NB4 (cell line): ENCODE measurements at regions not wholly inside any gene's neighbourhood (a gene's known extent, or its start where the extent isn't known, plus 50 kb on each side); places are given as distances from the start of the nearest gene placed in this dataset.

Experiments used
- DNase-seq: peaks from one replicate; pipeline ENCODE4 v3.0.0; 2010; ENCODE audit warnings: low read depth
- H3K4me3 ChIP-seq: one replicate; pipeline ENCODE4 v1.5.1; 2011; ENCODE audit warnings: mild to moderate bottlenecking, low read depth, low read length, moderate library complexity
- CTCF ChIP-seq: IDR thresholded peaks from one replicate; pipeline ENCODE4 v1.5.1; 2012; ENCODE audit warnings: low read depth, low read length
- MYC ChIP-seq: IDR thresholded peaks from 2 replicates; pipeline ENCODE4 v1.6.1; 2011; ENCODE audit warnings: low read depth, low read length
- POLR2A ChIP-seq: IDR thresholded peaks from 2 replicates; pipeline ENCODE4 v1.6.1; 2011; ENCODE audit warnings: mild to moderate bottlenecking; ENCODE audit not compliant: insufficient read length; ENCODE audit errors: extremely low read depth
- TF ChIP-seq, protein P1 (sequence below): IDR thresholded peaks from 2 replicates; pipeline ENCODE4 v1.6.1; 2011; ENCODE audit warnings: low read depth, low read length

DNA sequence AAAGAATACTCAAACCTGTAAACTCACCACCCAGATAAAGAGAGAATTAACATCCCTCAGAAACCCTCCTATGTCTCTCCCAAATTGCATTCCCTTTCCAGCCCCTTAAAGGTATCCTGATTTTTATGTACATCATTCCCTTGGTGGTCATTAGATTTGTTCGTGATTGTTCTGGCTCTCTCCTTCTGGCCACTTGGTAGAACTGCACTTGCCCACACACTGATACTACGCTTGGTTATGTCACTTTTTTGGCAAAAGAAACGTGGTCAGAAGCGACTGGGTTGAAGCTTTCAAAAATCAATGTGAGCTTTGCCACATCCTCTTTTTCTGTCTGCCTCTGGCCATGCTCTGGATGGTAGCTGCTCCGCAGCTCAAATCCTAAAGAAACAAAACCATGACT lies 76.3 kb downstream of the KRTAP19-8 start:
- no peak overlapping the region for H3K4me3 ChIP-seq
- peak; percentile 14 for DNase-seq
- TF ChIP-seq CTCF: peak; percentile 37
- no peak for TF ChIP-seq MYC
- TF ChIP-seq POLR2A: no peak
- TF ChIP-seq, protein P1, sequence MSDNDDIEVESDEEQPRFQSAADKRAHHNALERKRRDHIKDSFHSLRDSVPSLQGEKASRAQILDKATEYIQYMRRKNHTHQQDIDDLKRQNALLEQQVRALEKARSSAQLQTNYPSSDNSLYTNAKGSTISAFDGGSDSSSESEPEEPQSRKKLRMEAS: no peak

- TF ChIP-seq MYC (no peak), CTCF (no peak)
- TF ChIP-seq, protein P1: no peak
- H3K4me3 ChIP-seq: no peak overlapping the region
- DNase-seq: no peak
Observed at GRCh38 chr21:30958741-30959140, 77.4 kb upstream of the KRTAP11-1 start.

- DNase-seq: no peak
- no peak overlapping the region for H3K4me3 ChIP-seq
- TF ChIP-seq CTCF: no peak
- no peak for TF ChIP-seq POLR2A
- TF ChIP-seq, protein P1: no peak
- no peak for TF ChIP-seq MYC
Observed at GRCh38 chr21:30957010-30957409, 75.6 kb upstream of the KRTAP11-1 start.

GRCh38 chr21:30953605-30954004 lies 72.2 kb upstream of the KRTAP11-1 start:
- no peak for TF ChIP-seq MYC
- TF ChIP-seq POLR2A: no peak
- TF ChIP-seq CTCF: no peak
- TF ChIP-seq, protein P1: no peak
- no peak overlapping the region for H3K4me3 ChIP-seq
- no peak for DNase-seq

GRCh38 chr21:30947141-30947540 lies 65.8 kb upstream of the KRTAP11-1 start:
- no peak for TF ChIP-seq POLR2A
- TF ChIP-seq MYC: no peak
- no peak for TF ChIP-seq CTCF
- TF ChIP-seq, protein P1: no peak
- no peak for DNase-seq
- H3K4me3 ChIP-seq: no peak overlapping the region

DNA sequence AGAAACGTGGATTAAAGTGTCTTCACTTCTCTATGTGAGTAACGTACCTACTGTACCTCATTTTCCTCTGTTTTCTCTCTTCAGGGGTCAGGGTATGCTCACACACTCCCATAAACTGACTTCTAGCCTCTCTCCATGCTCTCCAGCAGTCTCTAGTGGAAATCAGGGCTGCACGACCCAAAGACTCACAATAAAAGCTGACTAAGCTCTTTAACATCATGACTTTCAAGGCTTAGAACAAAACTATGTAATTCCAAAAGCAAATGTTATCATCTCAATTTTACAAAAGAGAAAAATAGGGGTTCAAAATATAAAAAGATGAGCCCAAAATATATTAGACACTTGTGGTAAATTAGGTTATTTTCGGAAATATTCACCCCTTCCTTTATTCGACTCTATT lies 62.5 kb upstream of the KRTAP11-1 start:
- TF ChIP-seq CTCF: no peak
- DNase-seq: no peak
- no peak overlapping the region for H3K4me3 ChIP-seq
